ENCODE measurements at regions not wholly inside any gene's neighbourhood (a gene's known extent, or its start where the extent isn't known, plus 50 kb on each side); places are given as distances from the start of the nearest gene placed in this dataset.

DNA sequence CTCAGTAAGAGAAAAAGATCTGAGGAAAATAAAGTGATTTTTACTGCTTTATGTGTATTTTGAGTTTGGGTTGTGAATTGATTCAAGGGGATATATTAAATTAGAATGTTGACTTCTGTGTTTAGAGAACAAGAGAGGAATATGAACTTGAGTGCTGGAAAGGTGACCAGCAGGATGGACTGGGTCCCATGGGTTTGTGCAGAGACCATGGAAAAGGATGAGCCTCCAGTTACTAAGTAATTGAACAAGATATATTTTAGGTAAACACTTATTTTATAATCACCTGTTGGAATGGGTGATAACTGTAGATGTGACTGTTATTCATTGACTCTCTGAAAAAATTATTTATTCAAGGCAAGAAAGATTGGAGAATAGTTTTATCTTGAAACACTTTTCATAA is 82.0 kb upstream of the TOP3B start:
- no peak for TF ChIP-seq POLR2A (IDR thresholded peaks at IDR 0.05)
- TF ChIP-seq, protein P1, sequence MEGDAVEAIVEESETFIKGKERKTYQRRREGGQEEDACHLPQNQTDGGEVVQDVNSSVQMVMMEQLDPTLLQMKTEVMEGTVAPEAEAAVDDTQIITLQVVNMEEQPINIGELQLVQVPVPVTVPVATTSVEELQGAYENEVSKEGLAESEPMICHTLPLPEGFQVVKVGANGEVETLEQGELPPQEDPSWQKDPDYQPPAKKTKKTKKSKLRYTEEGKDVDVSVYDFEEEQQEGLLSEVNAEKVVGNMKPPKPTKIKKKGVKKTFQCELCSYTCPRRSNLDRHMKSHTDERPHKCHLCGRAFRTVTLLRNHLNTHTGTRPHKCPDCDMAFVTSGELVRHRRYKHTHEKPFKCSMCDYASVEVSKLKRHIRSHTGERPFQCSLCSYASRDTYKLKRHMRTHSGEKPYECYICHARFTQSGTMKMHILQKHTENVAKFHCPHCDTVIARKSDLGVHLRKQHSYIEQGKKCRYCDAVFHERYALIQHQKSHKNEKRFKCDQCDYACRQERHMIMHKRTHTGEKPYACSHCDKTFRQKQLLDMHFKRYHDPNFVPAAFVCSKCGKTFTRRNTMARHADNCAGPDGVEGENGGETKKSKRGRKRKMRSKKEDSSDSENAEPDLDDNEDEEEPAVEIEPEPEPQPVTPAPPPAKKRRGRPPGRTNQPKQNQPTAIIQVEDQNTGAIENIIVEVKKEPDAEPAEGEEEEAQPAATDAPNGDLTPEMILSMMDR (IDR thresholded peaks at IDR 0.05) = no peak

Measured in testis (tissue), 2 donors.